ENCODE measurements at regions not wholly inside any gene's neighbourhood (a gene's known extent, or its start where the extent isn't known, plus 50 kb on each side); places are given as distances from the start of the nearest gene placed in this dataset.

- H3K4me1 Mint-ChIP-seq, result peaks cover 0 to 2% (median 0%) of the 10 kb centered on the region in 3 donors
- peaks cover 4% of the 10 kb centered on the region for H3K27me3 Mint-ChIP-seq
- H3K36me3 Mint-ChIP-seq, result no peaks in the 10 kb centered on the region
- H3K9me3 Mint-ChIP-seq, result no peaks in the 10 kb centered on the region
- no peak overlapping the region for H3K4me3 Mint-ChIP-seq
- no peak overlapping the region for H3K27ac Mint-ChIP-seq
These were observed 135.2 kb upstream of the UNC5B start for GRCh38 chr10:71077143-71077581.

DNA sequence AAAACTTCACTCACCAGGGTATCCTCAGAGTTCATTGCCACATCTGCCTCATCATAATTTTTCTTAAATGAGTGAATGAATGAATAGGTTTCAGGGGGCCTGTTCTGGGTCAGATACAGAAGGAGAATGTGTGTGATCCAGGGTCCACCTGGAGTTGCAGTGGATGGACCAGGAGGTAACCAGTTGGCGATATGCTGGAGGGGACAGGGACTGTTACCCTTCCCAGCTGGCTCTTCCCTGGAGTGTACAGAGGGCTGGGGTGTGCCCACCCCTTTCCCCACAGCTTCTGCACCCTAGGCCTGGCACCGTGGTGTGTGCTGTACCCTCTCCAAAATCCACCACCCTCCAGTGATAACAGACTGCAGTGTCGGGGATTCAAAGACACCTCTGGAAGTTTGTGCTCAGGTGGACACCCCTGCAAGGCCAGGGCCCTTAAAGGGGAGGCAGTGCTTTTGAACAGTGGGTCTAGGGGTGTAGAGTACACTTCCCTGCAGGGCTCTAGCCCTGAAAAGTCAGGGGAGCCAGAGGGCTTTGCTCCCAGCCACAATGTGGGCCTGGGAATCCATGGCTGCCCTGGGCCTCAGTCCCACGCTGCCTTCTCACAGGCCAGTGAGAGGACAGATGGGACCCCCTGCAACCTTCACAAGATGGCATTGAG is 134.4 kb upstream of the UNC5B start:
- H3K27ac Mint-ChIP-seq, result no peak overlapping the region
- H3K4me3 Mint-ChIP-seq, result no peak overlapping the region
- H3K27me3 Mint-ChIP-seq, result peaks cover 4% of the 10 kb centered on the region
- H3K9me3 Mint-ChIP-seq, result no peaks in the 10 kb centered on the region
- H3K36me3 Mint-ChIP-seq, result no peaks in the 10 kb centered on the region
- H3K4me1 Mint-ChIP-seq, result no peaks in the 10 kb centered on the region

- Mint-ChIP-seq H3K9me3 (no peaks in the 10 kb centered on the region), H3K4me3 (no peak overlapping the region), H3K27ac (no peak overlapping the region), H3K36me3 (no peaks in the 10 kb centered on the region), H3K27me3 (peaks cover 2% of the 10 kb centered on the region), H3K4me1 (no peaks in the 10 kb centered on the region)
These were observed 133.8 kb upstream of the UNC5B start for GRCh38 chr10:71078454-71079145.

- peaks cover 2% of the 10 kb centered on the region for H3K27me3 Mint-ChIP-seq
- H3K4me3 Mint-ChIP-seq, result no peak overlapping the region
- H3K9me3 Mint-ChIP-seq, result no peaks in the 10 kb centered on the region
- H3K36me3 Mint-ChIP-seq, result no peaks in the 10 kb centered on the region
- H3K27ac Mint-ChIP-seq, result no peak overlapping the region
- H3K4me1 Mint-ChIP-seq, result no peaks in the 10 kb centered on the region
These were observed 132.5 kb upstream of the UNC5B start for GRCh38 chr10:71079761-71080380.

- no peak overlapping the region for H3K27ac Mint-ChIP-seq
- no peaks in the 10 kb centered on the region for H3K36me3 Mint-ChIP-seq
- H3K4me3 Mint-ChIP-seq, result no peak overlapping the region
- no peaks in the 10 kb centered on the region for H3K9me3 Mint-ChIP-seq
- no peaks in the 10 kb centered on the region for H3K4me1 Mint-ChIP-seq
- H3K27me3 Mint-ChIP-seq, result peaks cover 6% of the 10 kb centered on the region
These were observed 131.8 kb upstream of the UNC5B start for GRCh38 chr10:71080381-71081228.

- Mint-ChIP-seq H3K36me3 (no peaks in the 10 kb centered on the region), H3K4me1 (no peaks in the 10 kb centered on the region)
These were observed 131.2 kb upstream of the UNC5B start for GRCh38 chr10:71081229-71081560.

GRCh38 chr10:71081912-71082311 is 130.5 kb upstream of the UNC5B start:
- Mint-ChIP-seq H3K9me3 (no peaks in the 10 kb centered on the region), H3K4me1 (no peaks in the 10 kb centered on the region), H3K36me3 (no peaks in the 10 kb centered on the region), H3K27me3 (peaks cover 8% of the 10 kb centered on the region), H3K4me3 (no peak overlapping the region), H3K27ac (no peak overlapping the region)

More at GRCh38 chr10:71081229-71081560, 131.2 kb upstream of the UNC5B start:
- Mint-ChIP-seq H3K27ac (no peak overlapping the region), H3K9me3 (no peaks in the 10 kb centered on the region), H3K4me3 (no peak overlapping the region), H3K27me3 (peaks cover 8% of the 10 kb centered on the region)

DNA sequence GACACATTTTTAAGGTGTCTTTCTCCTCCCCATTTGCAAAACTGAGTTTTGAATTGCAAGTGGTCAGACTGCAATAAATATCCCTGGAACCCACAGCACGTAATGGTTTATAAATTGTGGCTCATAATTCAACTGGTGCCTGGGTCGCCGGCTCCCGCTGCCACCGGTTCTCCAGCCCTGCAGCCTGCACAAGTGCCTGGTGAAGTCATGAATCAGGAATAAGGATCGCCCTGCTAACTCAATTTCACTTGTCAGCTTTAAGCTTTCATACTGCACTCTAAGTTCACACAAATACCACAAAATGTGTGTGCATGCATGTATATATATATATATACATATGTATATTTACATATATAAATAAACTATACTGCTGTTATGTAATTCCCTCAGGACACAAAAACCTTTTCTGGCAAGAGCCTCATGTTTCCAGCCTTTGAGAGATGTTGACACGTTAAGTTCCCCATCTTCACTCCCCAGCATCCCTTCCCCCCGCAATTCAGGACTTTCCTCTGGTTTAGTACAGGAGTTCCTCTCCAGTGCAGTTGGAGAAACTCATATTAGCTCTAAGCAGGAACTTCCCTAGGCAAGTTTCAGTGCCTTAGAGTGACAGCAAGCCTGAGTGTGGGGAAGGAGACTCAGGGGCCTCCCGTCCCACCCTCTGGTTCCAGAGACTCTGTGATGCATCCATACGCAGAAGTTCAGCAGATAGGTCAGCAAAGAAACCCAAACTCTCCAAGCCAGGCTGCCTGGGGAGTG is 129.2 kb upstream of the UNC5B start:
- Mint-ChIP-seq H3K27me3 (peaks cover 8% of the 10 kb centered on the region), H3K9me3 (no peaks in the 10 kb centered on the region), H3K4me3 (no peak overlapping the region), H3K4me1 (no peaks in the 10 kb centered on the region), H3K36me3 (no peaks in the 10 kb centered on the region), H3K27ac (no peak overlapping the region)

DNA sequence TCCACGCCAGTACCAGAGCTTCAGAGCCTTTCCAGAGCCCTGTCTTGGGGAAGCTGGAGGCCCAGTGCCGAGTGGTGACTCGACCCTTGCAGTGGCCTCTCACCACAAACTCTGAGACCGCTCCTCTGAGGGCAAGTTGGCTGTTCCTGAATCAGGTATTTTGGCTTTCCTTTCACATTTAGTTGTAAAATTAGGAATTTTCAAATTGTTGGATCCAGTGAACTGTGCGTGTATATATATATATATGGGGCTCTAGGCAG is 128.7 kb upstream of the UNC5B start:
- Mint-ChIP-seq H3K4me1 (no peaks in the 10 kb centered on the region), H3K27me3 (peaks cover 8% of the 10 kb centered on the region), H3K27ac (no peak overlapping the region), H3K4me3 (no peak overlapping the region), H3K9me3 (no peaks in the 10 kb centered on the region), H3K36me3 (no peaks in the 10 kb centered on the region)

- H3K36me3 Mint-ChIP-seq, result no peaks in the 10 kb centered on the region
- no peaks in the 10 kb centered on the region for H3K4me1 Mint-ChIP-seq
- H3K9me3 Mint-ChIP-seq, result no peaks in the 10 kb centered on the region
- H3K27me3 Mint-ChIP-seq, result peaks cover 8% of the 10 kb centered on the region
- no peak overlapping the region for H3K27ac Mint-ChIP-seq
- H3K4me3 Mint-ChIP-seq, result no peak overlapping the region
These were observed 128.1 kb upstream of the UNC5B start for GRCh38 chr10:71084061-71084817.

- peaks cover 6% of the 10 kb centered on the region for H3K27me3 Mint-ChIP-seq
These were observed 127.6 kb upstream of the UNC5B start for GRCh38 chr10:71084818-71085126.

GRCh38 chr10:71085689-71086438 is 126.5 kb upstream of the UNC5B start:
- Mint-ChIP-seq H3K27ac (no peak overlapping the region), H3K27me3 (peaks cover 6% of the 10 kb centered on the region), H3K4me3 (no peak overlapping the region), H3K4me1 (no peaks in the 10 kb centered on the region), H3K9me3 (no peaks in the 10 kb centered on the region), H3K36me3 (no peaks in the 10 kb centered on the region)

More at GRCh38 chr10:71084818-71085126, 127.6 kb upstream of the UNC5B start:
- no peaks in the 10 kb centered on the region for H3K36me3 Mint-ChIP-seq
- no peaks in the 10 kb centered on the region for H3K4me1 Mint-ChIP-seq
- H3K9me3 Mint-ChIP-seq, result no peaks in the 10 kb centered on the region
- H3K4me3 Mint-ChIP-seq, result no peak overlapping the region
- H3K27ac Mint-ChIP-seq, result no peak overlapping the region

GRCh38 chr10:71086439-71087080 is 125.8 kb upstream of the UNC5B start:
- no peaks in the 10 kb centered on the region for H3K36me3 Mint-ChIP-seq
- no peak overlapping the region for H3K4me3 Mint-ChIP-seq
- H3K27me3 Mint-ChIP-seq, result peaks cover 6% of the 10 kb centered on the region
- no peaks in the 10 kb centered on the region for H3K9me3 Mint-ChIP-seq
- H3K4me1 Mint-ChIP-seq, result no peaks in the 10 kb centered on the region
- no peak overlapping the region for H3K27ac Mint-ChIP-seq
